ENCODE measurements at regions not wholly inside any gene's neighbourhood (a gene's known extent, or its start where the extent isn't known, plus 50 kb on each side); places are given as distances from the start of the nearest gene placed in this dataset.

DNA sequence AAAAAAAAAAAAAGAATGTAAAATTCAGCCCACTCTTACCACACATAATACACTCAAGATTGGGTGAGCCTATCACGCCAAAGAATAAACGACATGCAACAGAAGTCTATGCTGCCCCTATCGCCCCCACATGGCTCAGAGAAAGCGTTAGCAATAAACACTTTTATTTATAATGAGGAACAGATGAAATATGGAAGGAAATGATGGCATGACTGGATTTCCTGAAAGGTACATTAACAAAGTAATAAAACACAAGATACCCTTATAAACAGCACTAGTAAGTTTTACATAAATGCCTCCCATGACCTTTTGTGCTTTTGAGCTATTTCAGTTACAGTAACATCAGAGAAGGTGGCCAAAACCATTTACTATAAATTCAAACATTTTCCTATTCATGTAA, 71.4 kb upstream of the SCAF8 start:
- H3K36me3 Mint-ChIP-seq = no peaks in the 10 kb centered on the region
- peaks cover 0 to 2% (median 0%) of the 10 kb centered on the region in 6 donors for H3K9me3 Mint-ChIP-seq
- no peaks in the 10 kb centered on the region for H3K4me1 Mint-ChIP-seq

DNA sequence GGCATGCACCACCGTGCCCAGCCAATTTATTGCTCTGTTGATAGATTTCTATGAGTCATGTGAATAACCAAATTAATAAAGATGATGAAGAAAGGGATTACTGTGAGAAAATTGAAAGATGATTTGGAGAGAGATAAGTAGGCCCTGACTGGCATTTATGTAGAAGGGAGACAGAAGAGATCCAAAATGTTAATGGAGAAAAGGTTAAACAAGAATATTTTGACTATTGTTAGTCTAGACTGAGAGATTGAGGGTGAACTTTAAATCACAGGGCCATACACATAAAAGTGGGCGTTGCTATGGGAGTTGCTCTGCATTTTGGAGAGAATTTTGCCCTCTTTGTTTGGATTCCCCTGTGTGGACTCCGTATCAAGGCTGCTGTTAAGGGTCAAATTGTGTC, 68.9 kb upstream of the SCAF8 start:
- no peak overlapping the region for H3K4me3 Mint-ChIP-seq
- no peaks in the 10 kb centered on the region for H3K4me1 Mint-ChIP-seq
- H3K27ac Mint-ChIP-seq = no peak overlapping the region
- no peaks in the 10 kb centered on the region for H3K36me3 Mint-ChIP-seq
- peaks cover 2 to 8% (median 4%) of the 10 kb centered on the region in 3 donors for H3K27me3 Mint-ChIP-seq (ENCODE audit: low read depth in 3 of 3)
- no peak for DNase-seq
- peaks cover 0 to 2% (median 0%) of the 10 kb centered on the region in 6 donors for H3K9me3 Mint-ChIP-seq

More for the DNA sequence above, 71.4 kb upstream of the SCAF8 start:
- H3K4me3 Mint-ChIP-seq = no peak overlapping the region
- no peak overlapping the region for H3K27ac Mint-ChIP-seq
- peaks cover 2 to 8% (median 2%) of the 10 kb centered on the region in 3 donors for H3K27me3 Mint-ChIP-seq (ENCODE audit: low read depth in 3 of 3)
- no peak for DNase-seq

DNA sequence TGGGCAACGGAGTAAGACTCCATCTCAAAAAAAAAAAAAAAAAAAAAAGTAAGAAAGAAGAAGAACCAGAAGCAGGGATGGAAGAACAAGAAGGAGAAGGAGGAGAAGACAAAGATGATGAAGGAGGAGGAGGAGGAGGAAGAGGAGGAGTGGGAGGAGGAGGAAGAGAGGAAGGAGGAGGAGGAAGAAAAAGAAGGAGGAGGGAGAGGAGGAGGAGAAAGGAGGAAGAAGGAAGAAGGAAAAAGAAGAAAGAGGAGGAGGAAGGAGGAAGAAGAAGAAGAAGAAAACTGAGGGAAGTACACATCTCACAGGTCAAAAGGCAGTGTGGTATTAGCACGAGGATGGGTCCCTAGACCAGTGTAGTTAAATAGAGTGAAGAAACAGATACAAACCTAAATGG, 65.1 kb upstream of the SCAF8 start:
- Mint-ChIP-seq H3K4me3 (peak overlapping the region in 1 of 5 donors; percentile 38), H3K4me1 (no peaks in the 10 kb centered on the region), H3K36me3 (no peaks in the 10 kb centered on the region), H3K9me3 (peaks cover 0 to 2% (median 0%) of the 10 kb centered on the region in 6 donors), H3K27ac (no peak overlapping the region), H3K27me3 (ENCODE audit: low read depth in 3 of 3) (peaks cover 0 to 6% (median 2%) of the 10 kb centered on the region in 3 donors)
- no peak for DNase-seq

DNA sequence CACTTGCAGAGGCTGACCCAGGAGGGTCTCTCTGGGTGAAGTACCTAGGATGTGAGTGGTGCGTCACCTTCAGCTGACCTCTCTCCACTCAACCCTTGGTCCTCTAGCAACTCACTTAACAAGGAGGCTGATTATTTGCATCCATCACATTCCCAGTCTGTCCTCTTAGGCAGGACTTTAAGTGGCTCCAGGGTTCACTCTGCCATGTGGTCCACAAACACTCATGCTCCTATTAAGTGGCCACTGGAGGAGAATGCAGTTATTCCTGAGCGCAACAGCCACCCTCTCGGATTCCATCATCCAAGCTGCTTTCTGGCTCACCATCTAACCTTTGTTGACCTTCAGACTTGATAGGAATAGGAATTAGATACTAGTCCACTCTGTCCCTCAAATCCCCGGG, 61.1 kb upstream of the SCAF8 start:
- Mint-ChIP-seq H3K36me3 (no peaks in the 10 kb centered on the region), H3K9me3 (no peaks in the 10 kb centered on the region), H3K4me1 (no peaks in the 10 kb centered on the region), H3K27ac (no peak overlapping the region), H3K27me3 (ENCODE audit: low read depth in 3 of 3) (peaks cover 0 to 3% (median 0%) of the 10 kb centered on the region in 3 donors), H3K4me3 (no peak overlapping the region)
- no peak for DNase-seq

DNA sequence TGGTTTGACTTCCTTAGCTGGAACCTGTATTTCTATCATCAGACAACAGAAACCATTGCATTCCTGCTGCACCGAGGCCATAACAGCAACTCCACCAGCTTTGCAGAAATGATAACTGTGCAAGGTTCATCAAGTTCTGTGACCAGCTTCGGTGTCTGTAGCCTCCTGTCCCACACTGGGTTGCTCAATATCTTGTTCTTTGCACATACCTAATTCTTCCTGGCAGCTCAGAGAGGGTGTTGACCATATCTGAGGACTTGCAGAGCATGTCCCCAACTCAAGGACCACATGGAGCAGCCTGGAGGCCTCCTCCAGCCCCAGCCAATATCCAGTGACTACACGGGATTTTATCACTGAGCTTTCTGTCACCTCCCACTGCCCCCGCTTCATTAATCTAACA, 59.3 kb upstream of the SCAF8 start:
- Mint-ChIP-seq H3K27ac (no peak overlapping the region), H3K4me1 (no peaks in the 10 kb centered on the region), H3K27me3 (ENCODE audit: low read depth in 3 of 3) (peaks cover 0 to 1% (median 0%) of the 10 kb centered on the region in 3 donors), H3K9me3 (no peaks in the 10 kb centered on the region), H3K36me3 (no peaks in the 10 kb centered on the region), H3K4me3 (no peak overlapping the region)
- no peak for DNase-seq

DNA sequence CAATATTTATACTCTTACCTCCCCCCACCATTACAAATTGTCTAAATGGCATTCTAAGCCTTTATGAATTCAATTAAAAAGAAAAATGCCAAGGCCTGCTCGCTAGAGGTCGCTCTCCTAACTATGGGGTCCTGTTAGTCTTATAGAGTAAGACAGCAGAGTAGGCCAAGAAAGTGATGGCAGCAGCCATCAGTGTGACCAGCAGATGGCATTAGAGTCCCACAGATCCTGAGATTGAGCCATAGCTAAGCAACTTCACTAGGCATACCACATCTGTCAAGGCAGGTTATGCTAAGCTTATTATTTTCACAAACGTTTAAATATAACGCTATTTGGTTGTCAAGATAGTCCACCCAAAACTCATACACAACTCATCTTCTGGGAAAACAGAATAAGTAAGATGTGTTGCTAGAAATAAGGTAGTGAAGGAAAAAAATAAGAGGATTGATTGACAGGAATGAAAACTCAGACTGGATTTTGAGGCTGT, 57.6 kb upstream of the SCAF8 start:
- Mint-ChIP-seq H3K9me3 (no peaks in the 10 kb centered on the region), H3K36me3 (no peaks in the 10 kb centered on the region), H3K27me3 (ENCODE audit: low read depth in 3 of 3) (peaks cover 0 to 1% (median 1%) of the 10 kb centered on the region in 3 donors), H3K4me1 (no peaks in the 10 kb centered on the region), H3K4me3 (no peak overlapping the region), H3K27ac (no peak overlapping the region)
- peak; percentile 76 to 85 (median 82) for DNase-seq

DNA sequence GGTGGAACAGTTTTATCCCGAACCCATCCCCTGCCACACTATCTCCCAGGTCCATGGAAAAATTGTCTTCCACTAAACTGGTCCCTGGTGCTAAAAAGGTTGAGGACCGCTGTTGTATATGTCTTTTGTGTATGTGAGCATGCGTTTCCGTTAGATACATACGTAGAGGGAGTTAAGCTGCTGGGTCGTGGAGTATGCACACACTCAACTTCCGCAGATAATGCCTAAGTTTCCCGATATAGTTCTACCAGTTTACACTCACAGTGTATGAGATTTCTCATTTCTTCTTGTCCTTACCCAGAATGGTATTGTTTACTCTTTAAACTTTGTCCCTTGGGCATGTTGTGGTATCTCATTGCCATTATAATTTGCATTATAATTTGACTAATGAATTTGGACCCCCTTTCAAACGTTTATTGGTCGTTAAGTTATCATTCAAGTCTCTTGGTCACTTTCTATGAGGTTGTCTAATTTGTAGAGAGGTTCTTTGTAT, 50.5 kb upstream of the SCAF8 start:
- Mint-ChIP-seq H3K27ac (no peak overlapping the region), H3K36me3 (no peaks in the 10 kb centered on the region), H3K4me3 (no peak overlapping the region), H3K27me3 (ENCODE audit: low read depth in 3 of 3) (peaks cover 0 to 1% (median 0%) of the 10 kb centered on the region in 3 donors), H3K9me3 (no peaks in the 10 kb centered on the region), H3K4me1 (peaks cover 13% of the 10 kb centered on the region in 2 donors)
- no peak for DNase-seq
